ENCODE measurements at regions not wholly inside any gene's neighbourhood (a gene's known extent, or its start where the extent isn't known, plus 50 kb on each side); places are given as distances from the start of the nearest gene placed in this dataset.

- no peaks in the 10 kb centered on the region for H3K79me1 ChIP-seq (ENCODE audit: low read depth, low read length)
- no peak overlapping the region for H2AFZ ChIP-seq (ENCODE audit: low read length)
- FAIRE-seq (no peak), DNase-seq (ENCODE audit: low read depth in 1 of 2, low spot score in 2 of 2) (no peak)
- H2AK5ac ChIP-seq (ENCODE audit: low read depth, low read length), result no peak overlapping the region
- H3K18ac ChIP-seq (ENCODE audit: extremely low read depth, low read length), result no peak overlapping the region
- H4K5ac ChIP-seq (ENCODE audit: insufficient read length, low read depth, low read length), result no peak overlapping the region
- H2BK120ac ChIP-seq (replicated peaks; ENCODE audit: low read depth, low read length), result no peak overlapping the region
- H3K14ac ChIP-seq (ENCODE audit: insufficient read length), result no peak overlapping the region
- H3K4me2 ChIP-seq (ENCODE audit: insufficient read depth in 1 of 2, low read depth in 2 of 2, low read length in 2 of 2), result no peak overlapping the region
- H4K20me1 ChIP-seq (replicated peaks in 1 of 2; ENCODE audit: control insufficient read depth in 1 of 2, insufficient read depth in 2 of 2, low read length in 2 of 2), result no peaks in the 10 kb centered on the region
- H3K23me2 ChIP-seq (ENCODE audit: low read depth, low read length), result no peaks in the 10 kb centered on the region; the same call in 1 of the 2 replicates
- H4K8ac ChIP-seq (ENCODE audit: extremely low read depth, insufficient read depth, low read length), result no peak overlapping the region
- TF ChIP-seq POLR2A (IDR thresholded peaks at IDR 0.05; ENCODE audit: control extremely low read depth in 1 of 2, low read depth in 2 of 2, low read length in 2 of 2) (no peak), JUND (IDR thresholded peaks at IDR 0.05; ENCODE audit: low read length) (no peak), BCL11A (IDR thresholded peaks at IDR 0.05; ENCODE audit: low read depth in 2 of 2, low read length in 2 of 2) (no peak), TEAD4 (IDR thresholded peaks at IDR 0.05; ENCODE audit: low read depth, low read length) (no peak), EZH2 (IDR thresholded peaks at IDR 0.05; ENCODE audit: low read depth, low read length, severe bottlenecking) (no peak), BACH1 (IDR thresholded peaks at IDR 0.05; ENCODE audit: low read length) (no peak), SAP30 (IDR thresholded peaks at IDR 0.05; ENCODE audit: insufficient read depth, insufficient replicate concordance, low read length) (no peak), RFX5 (IDR thresholded peaks at IDR 0.05; ENCODE audit: borderline replicate concordance, low read depth, low read length) (no peak), EGR1 (IDR thresholded peaks at IDR 0.05; ENCODE audit: borderline replicate concordance, low read depth, low read length) (no peak), KDM4A (IDR thresholded peaks at IDR 0.05; ENCODE audit: low read depth, low read length, severe bottlenecking) (no peak), ASH2L (IDR thresholded peaks at IDR 0.05; ENCODE audit: low read length) (no peak), POLR2AphosphoS5 (IDR thresholded peaks at IDR 0.05; ENCODE audit: low read depth, low read length) (no peak), JUN (IDR thresholded peaks at IDR 0.05; ENCODE audit: low read depth, low read length) (no peak), FOSL1 (IDR thresholded peaks at IDR 0.05; ENCODE audit: insufficient read depth, low read depth, low read length) (no peak), TAF1 (IDR thresholded peaks at IDR 0.05; ENCODE audit: low read depth, low read length) (no peak), CHD2 (IDR thresholded peaks at IDR 0.05; ENCODE audit: low read length) (no peak), SP4 (IDR thresholded peaks at IDR 0.05; ENCODE audit: low read length) (no peak), SIX5 (IDR thresholded peaks at IDR 0.05; ENCODE audit: low read depth, low read length) (no peak)
- no peak overlapping the region for H3K23ac ChIP-seq (ENCODE audit: insufficient read length)
- CTCF ChIA-PET (ENCODE audit: partially characterized antibody), result no interaction called here
- peaks cover 0 to 5% (median 1%) of the 10 kb centered on the region in 4 experiments; a peak in 3 of 8 replicates for H3K36me3 ChIP-seq (ENCODE audit: control insufficient read depth in 2 of 4, insufficient read depth in 4 of 4, low read length in 3 of 4)
- no peak overlapping the region for H2BK5ac ChIP-seq (ENCODE audit: low read depth, low read length)
- H3K9ac ChIP-seq (replicated peaks in 1 of 4; ENCODE audit: extremely low read depth in 1 of 4, low read depth in 3 of 4, low read length in 3 of 4), result no peak overlapping the region
- H2BK20ac ChIP-seq (ENCODE audit: low read length), result no peak overlapping the region
- H3K79me2 ChIP-seq (ENCODE audit: control insufficient read depth in 1 of 2, insufficient read depth in 2 of 2, low read length in 2 of 2), result no peaks in the 10 kb centered on the region
- H3K4ac ChIP-seq (replicated peaks; ENCODE audit: insufficient read length, low read depth, low read length), result no peak overlapping the region
- peaks cover 9 to 11% of the 10 kb centered on the region in 2 experiments for H3K9me3 ChIP-seq (ENCODE audit: insufficient read depth in 2 of 2, low read depth in 1 of 2, low read length in 1 of 2)
- no peak overlapping the region for H4K91ac ChIP-seq (replicated peaks; ENCODE audit: insufficient read length, low read length)
- 93% methylated on average over 2 of the region's 2 CpGs; no CpG with 5 or more reads in 1 of the 2 experiments for WGBS, 2 experiments (ENCODE audit: extremely low coverage in 1 of 2, insufficient coverage in 1 of 2, insufficient read length in 1 of 2, insufficient replicate concordance in 2 of 2, low coverage in 1 of 2, low lambda C conversion rate in 2 of 2, missing lambda C conversion rate in 1 of 2)
- H2BK12ac ChIP-seq (ENCODE audit: low read depth, low read length), result no peak overlapping the region
- POLR2A ChIA-PET (ENCODE audit: partially characterized antibody), result no interaction called here
- H2BK15ac ChIP-seq (ENCODE audit: low read length), result no peak overlapping the region
- H3K4me1 ChIP-seq (replicated peaks in 1 of 4; ENCODE audit: control insufficient read depth in 3 of 4, insufficient read depth in 4 of 4, low read length in 3 of 4), result no peaks in the 10 kb centered on the region; a peak in 1 of 7 replicates
- no peak overlapping the region for H3K4me3 ChIP-seq (ENCODE audit: extremely low read depth in 1 of 4, insufficient read depth in 2 of 4, low read depth in 3 of 4, low read length in 4 of 4)
- H3K27ac ChIP-seq (ENCODE audit: low read depth, low read length), result no peak overlapping the region
- H3K56ac ChIP-seq (replicated peaks; ENCODE audit: insufficient read length, low read depth, low read length), result no peak overlapping the region
- H3K27me3 ChIP-seq (replicated peaks in 1 of 4; ENCODE audit: control insufficient read depth in 3 of 4, extremely low read depth in 1 of 4, insufficient read depth in 3 of 4, low read length in 3 of 4), result no peaks in the 10 kb centered on the region
Measured at GRCh38 chr2:142725386-142725785, 152.1 kb upstream of the KYNU start.

Measured in H1 (cell line).